NCI-H187 treated with DMSO at 0.1 percent for 48 hours (cell line): ENCODE measurements at regions not wholly inside any gene's neighbourhood (a gene's known extent, or its start where the extent isn't known, plus 50 kb on each side); places are given as distances from the start of the nearest gene placed in this dataset.
"Not testable (repeated sequence)": the region's sequence is repeated elsewhere in the genome, so short reads cannot be mapped to it uniquely, and the experiment has no call there.

Experiments
- DNase-seq: peaks from one replicate; lab custom pipeline; 2025; lab: John Stamatoyannopoulos, UW

DNA sequence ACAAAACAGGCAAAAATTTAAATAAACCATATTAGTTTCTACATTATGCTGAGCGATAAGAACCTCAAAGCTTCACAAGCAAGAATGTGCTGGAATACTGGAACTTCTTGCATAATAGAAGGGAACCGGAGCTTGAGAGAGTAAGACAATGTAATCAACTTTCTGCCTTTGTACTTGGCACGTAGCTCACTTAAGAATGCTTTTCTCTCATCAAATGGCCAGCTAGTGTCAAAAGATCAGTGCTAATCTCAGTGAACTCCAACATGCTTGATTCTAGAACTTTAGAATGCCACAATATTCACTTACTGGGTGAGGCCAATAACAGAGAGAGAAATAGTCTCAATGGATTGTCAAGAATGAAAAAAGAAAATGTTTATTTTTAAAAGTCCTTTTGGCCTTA is 486.1 kb upstream of the LRRC7 start:
- no peak for DNase-seq

DNA sequence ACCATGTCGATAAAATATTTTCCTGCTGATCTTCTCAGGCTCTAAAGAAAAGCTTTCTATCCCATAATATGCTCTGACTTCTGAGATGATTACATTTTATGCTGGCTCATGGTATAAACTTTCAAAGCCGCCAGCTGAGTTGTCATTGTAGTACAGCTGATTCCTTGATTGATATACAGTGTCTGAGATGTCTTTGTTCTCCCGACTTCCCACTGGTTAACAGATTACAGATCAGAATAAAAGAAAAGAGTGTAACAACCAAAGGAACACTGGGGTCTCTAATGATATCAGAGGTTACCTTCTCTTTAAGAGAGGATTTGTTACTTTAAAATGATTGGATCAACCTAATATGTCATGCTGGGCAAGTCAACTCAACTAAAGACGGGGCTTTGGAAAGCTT is 485.4 kb upstream of the LRRC7 start:
- DNase-seq, result no peak

DNA sequence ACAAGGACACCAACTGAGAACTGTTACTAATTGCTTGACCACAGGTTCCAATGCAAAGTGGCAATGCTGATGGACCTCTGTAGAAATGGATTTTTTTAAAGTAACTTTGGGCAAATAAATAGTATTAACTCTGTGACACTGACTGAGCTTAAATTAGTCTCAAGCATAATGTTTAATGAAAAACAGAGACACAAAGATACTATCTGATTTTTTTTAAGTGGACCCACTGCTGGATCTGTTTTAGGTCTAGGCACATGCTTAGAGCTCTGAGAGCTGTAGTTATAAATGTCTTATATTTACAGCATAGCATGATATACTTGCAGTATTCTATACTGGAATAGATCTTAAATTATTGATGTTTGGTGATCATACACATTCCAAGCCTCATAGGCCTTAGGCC is 481.6 kb upstream of the LRRC7 start:
- DNase-seq, result no peak

DNA sequence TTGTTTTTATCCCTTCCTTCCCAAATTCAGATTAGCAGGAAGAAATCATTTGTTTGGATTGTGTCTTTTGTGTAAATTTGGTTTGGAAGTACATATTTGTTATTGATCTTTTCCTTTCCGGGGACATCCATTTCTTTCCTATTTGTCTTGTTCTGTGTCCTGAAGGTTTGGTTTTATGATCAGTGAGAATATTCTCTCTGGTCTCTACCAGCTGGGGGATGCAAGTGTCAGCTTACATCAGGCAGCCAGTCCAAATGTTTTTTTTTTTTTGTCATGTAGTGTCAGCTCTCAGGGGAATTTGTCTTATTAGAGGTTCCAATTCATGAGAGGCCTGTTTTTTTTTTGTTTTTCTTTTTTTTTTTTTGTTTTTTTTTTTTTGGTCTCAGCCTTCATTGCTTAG is 479.2 kb upstream of the LRRC7 start:
- no peak for DNase-seq

DNA sequence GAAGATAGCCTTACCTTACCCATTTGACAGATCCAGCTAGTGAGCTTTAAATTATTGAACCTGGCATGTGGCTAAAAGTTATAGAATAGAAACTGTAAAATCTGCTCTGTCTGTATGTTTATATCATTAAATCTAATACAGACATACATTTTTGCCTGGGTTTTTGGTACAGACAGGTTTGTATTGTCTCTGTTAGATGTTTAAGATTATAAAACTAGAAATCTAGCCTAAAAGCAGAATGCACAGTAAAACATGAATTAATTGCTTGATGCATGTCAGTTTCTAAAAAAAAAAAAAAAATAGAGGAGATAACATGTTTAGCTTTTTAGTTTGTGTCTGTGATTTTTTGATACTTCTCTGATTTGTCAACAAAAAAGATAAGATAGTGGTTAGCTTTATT is 477.6 kb upstream of the LRRC7 start:
- no peak for DNase-seq

DNA sequence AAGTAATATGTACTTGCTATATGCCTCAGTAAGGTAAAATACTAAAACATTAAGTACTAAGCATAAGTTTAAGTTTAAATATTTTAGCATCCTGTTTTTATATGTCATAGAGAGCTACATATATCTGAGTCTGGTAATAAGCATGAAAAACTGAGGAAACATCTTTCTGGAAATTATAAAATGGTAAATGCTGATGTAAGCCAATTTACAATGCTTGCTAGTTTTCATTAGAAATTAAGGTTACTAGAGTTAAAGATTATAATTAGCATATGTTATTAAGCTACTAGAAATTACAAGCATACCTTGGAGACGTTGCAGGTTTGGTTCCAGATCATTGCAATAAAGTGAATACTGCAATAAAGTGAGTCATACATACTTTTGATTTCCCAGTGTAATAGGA is 477.0 kb upstream of the LRRC7 start:
- no peak for DNase-seq

DNA sequence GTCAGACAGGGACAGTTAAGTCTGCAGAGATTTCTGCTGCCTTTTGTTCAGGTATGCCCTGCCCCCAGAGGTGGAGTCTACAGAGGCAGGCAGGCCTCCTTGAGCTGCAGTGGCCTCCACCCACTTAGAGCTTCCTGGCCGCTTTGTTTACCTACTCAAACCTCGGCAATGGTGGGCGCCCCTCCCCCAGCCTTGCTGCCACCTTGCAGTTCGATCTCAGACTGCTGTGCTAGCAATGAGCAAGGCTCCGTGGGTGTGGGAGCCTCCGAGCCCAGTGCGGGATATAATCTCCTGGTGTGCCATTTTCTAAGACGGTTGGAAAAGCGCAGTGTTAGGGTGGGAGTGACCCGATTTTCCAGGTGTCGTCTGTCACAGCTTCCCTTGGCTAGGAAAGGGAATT is 465.7 kb upstream of the LRRC7 start:
- not testable (repeated sequence) for DNase-seq

DNA sequence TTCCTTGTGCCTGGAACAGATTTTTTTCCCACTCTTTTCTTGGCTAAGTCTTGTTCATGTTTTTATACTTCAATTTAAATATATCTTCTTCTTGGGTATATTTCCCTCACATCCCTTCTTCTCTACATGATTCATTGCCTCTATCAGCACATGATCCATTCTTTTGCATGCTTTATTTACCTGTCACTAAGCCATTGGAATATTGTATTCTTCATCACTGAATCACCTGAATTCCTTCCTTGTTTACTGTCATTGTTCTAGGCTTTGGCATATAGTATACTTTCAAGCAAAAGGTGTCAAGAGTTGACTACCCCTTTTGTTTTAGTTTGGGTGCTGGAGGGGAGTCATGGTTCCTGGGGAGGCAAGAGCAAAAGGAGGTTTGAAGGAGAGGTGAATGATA is 464.5 kb upstream of the LRRC7 start:
- no peak for DNase-seq

DNA sequence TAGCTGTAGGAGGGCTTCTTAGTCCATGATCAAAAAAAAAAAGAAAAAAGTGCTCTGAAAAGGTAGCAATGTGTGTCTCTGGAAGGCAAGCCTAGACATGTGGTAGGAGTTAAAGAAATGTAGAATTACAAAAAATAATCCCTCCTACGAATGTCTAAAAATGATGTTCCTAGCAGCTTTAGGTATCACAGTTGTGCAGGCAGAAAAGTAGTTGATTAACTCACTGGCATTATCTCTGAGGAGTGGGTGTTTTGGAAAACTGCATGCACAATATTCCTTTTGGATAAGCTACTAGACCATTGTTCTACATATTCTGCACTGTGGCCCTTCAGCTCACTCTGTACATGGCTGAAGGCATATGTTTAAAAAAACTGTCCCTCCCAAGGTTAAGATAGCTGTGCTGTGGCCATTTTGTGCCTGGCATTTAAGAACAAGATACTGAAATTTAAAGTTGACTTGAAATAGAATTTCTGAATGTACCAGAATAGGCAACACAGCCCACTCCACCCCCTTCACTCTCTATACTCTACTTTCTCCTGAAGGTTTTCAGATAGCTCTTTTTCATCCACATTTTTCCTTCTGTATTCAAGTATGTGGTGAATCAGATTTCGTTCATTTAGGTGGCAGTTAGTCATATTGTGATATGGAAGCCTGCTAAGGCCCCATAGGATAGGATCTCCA is 463.9 kb upstream of the LRRC7 start:
- no peak for DNase-seq

DNA sequence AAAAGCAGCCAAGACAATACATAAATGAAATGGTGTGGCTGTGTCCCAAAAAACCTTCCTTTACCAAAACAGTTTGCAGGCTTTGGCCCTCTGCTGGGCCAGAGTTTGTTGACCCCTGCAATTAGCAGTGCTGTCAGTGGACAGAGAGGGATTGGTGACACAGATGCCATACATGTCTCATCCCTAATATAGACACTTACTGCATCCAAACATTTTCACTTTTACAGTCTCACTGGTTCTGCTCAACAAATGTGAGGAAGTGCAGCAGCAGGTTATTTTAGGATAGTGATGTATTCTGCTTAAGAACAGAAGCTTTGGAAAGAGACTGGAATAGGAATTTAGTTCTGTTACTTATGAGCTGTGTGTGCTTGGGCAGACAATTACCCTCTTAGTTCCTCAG is 462.8 kb upstream of the LRRC7 start:
- no peak for DNase-seq

DNA sequence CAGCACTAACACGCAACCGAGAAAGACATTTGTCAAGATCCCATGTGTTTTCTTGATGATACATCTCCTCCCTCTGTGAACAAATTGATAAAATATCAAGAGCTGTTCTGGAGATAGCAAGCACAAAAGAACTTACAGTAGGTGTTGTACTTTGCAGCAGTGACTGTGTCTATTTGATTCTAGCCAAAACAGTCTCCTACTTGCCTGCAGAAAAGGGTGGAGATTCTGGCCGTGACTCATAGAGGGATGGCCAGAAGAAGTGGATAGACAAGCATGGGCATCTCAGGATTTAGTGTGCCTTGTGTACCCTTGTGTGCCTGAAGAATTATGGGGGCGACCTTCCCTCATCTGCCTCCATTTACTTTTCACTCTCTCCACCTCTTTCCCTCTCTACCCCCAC is 458.4 kb upstream of the LRRC7 start:
- no peak for DNase-seq

DNA sequence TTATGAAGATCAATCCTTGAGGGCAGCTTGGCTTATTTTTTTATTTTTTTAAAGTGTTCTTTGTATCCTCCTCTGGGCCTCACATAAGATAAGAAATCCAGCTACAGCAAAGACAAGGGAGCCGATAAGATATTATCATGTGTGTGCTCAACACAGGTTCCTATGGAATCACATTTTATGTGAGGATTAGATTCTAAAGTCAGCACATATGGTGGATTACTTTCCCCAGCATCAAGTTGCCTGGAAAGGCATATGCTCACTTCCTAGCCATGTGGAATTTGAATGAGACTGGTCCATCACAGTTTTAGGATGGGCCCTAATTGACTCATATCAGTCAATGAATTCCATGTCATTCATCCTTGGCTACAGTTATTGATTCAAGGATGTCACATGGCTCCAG is 456.9 kb upstream of the LRRC7 start:
- DNase-seq, result no peak

DNA sequence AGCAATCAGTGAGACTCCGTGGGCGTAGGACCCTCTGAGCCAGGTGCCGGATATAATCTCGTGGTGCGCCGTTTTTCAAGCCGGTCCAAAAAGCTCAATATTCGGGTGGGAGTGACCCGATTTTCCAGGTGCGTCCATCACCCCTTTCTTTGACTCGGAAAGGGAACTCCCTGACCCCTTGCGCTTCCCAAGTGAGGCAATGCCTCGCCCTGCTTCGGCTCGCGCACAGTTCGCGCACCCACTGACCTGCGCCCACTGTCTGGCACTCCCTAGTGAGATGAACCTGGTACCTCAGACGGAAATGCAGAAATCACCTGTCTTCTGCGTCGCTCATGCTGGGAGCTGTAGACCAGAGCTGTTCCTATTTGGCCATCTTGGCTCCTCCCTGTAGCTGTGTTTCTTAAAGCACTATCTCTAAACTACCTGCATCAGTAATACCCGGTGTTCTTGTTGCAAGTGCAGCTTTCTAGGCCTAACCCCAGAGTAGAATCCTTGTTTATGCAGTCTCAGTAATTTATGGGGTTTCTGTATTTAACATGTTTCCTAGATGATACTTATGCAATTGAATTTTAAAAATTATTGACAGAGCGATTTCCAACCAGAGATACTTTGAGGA is 447.5 kb upstream of the LRRC7 start:
- DNase-seq, result not testable (repeated sequence)

DNA sequence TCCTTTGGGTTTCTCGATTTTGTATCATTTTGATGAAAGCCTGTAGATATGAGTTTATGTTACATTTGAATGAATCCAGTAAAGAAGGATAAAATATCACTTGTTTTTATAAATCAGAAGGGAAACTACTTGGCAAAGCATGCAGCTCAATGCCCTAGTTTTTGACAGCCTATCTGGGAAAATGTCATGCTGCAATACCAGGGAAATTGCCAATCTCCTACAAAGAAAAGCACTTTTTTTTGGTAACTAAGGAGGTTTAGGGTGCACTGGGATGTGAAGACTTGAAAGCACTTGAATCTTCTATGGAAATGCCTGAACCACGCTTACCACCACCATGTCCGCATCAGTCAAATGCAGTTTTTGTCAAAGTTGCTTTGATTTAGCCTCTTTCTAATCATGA is 446.9 kb upstream of the LRRC7 start:
- no peak for DNase-seq

DNA sequence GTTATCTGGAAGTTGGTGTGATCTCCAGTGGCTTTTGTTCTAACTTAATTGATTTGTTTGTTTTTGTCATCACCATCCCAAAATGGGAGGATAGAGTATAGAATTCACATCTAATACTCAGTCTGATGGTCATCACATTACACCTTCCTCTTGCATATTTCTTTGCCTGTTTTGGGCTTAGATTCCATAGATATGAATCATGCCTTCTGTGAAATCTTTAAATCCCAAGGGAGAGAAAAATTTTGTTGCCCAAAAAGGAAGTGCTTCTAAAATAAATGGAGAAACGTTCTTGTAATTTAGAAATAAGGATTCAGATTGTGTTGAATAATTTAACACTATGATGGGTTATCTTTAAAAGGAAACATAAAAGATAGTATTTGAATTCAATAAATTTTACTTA is 446.0 kb upstream of the LRRC7 start:
- no peak for DNase-seq

DNA sequence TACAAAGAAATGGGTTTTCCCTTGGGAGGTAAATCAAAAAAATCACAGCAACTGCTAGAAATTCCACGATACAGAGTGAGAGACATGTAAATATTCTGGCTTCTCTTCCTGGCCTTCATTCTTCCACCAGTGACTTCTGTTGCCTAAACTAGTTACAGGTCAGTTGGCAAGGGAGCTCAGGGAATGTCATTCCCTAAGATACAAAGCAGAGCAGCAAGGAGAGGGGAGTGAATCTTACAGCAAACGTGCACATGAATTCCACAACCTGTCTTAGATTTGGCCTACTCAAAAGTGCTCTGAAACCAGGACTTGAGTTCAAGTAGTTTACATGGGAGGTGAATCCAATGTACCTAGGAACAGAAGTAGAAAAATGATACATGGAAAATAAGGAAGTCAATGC is 445.3 kb upstream of the LRRC7 start:
- no peak for DNase-seq

DNA sequence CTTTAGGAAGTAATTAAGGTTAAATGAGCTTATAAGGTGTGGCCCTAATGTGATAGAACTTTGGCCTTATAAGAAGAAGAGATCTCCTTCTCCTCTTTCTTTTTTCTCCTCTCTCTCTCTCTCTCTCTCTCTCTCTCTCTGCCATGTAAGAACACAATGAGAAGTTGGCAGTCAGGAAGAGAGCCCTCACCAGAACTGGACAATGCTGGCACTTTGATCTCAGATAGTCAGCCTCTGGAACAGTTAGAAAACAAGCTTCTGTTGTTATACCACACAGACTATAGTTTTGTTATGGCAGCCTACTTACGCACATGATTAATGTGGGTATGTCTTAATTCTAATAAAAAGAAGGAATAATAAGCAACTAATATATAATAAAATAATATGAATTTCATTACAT is 444.2 kb upstream of the LRRC7 start:
- DNase-seq, result no peak

DNA sequence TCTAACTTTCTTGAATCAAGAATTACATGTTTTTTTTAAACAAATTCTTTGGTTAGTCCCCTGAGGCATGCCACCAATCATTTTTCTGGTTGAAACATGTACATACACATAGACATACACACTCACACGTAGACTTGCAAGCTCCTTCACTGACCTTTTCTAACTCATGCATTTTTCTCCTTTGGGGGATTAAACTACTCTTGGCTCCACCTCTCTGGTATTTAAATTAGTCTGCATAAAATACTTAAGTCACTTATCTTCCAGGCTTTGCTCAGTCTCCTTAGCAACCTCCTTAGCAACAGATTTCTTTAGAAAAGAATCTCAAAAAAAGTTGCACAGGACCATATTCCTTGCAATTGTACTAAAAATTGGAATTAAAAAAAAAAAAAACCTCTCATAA is 440.9 kb upstream of the LRRC7 start:
- no peak for DNase-seq

DNA sequence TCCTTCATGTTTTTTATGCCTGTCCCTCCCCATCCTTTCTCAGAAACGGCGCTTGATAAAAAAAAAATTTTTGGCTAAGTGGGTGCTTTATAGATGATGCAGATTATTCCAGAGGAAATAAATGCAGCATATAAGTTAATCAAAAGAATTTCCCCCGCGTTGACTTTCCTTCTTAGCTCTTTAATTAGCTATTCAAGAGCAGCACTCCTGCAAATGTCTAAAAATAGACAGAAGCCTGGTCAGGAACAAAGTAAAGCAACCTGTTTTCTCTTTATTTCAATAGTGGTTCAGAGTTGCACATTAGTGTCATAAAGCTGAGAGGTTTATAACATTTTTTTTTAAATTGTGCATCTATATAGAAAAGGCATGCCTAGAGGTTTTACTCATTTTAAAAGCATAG is 439.5 kb upstream of the LRRC7 start:
- no peak for DNase-seq

DNA sequence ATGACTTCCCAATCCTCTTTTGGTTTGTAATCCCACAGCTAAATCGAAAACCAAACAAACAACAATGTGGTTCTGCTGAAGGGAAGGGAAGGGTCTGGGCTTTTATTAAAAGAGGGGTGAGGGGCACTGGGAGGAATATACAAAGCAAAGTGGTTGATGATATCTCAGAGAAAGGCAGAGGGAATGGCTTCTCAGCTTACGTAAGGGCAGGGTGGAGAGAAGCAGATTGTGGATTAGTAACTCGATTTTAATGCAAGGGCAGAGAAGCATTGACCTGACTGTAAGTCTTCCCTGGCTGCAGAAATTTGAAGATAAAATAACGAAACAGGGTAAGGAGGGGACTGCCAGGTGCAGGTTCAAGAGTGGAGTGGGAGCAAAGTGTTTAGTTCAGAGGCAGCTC is 438.2 kb upstream of the LRRC7 start:
- no peak for DNase-seq

DNA sequence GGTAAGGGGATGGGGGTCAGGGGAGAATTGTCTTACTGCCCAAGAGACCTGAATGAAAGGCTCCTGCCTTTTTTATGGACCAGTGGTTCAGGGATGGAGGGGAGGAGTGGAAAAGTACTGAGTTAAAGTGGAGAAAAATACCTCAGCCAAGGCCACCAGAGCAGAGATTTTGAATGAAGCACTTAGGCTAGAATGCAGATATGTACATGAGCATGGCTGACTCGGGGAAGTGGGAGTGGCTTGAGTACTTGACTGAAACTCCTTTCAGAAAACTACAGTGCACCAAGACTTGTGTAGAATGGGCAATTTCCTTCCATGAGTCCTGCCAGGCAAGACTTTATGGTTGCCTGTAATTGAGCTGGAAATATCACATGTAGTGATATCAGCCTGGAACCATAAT is 429.6 kb upstream of the LRRC7 start:
- no peak for DNase-seq

DNA sequence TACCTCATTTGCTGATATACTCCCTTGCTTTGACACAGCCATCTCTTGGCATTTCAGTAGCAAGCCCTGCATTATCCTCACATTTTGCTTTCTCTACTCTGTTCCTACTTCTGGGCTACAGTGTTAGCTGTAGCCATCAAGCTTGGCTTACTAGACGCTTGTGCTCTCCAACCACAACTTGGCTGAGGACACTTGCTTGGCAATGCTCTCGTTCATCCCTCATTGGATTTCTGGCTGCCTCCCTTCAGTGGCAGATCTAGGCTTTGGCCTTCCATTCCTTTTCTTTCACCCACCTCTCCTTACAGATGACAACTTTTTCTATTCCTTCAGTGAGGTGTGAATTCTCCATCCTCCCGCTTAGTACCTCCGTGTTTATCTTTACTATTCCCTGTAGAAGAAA is 428.7 kb upstream of the LRRC7 start:
- DNase-seq, result no peak

DNA sequence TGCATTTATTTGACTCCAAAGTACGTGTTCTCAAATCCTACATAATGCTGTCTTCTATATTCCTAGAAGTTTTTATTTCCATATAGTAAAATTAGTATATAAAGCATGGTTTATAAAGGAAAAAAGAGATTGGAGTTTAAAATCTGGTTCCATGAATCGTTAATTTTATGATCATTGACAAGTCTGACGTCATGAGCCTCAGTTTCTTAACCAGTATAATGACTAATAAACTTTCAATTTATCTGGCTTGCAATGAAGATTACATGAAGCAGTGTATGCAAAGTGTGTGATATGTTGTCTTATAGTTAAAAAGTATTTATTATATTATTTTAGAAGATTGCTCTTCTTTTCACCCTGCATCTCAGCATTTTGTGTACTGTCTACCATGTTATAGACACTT is 421.4 kb upstream of the LRRC7 start:
- DNase-seq, result no peak

DNA sequence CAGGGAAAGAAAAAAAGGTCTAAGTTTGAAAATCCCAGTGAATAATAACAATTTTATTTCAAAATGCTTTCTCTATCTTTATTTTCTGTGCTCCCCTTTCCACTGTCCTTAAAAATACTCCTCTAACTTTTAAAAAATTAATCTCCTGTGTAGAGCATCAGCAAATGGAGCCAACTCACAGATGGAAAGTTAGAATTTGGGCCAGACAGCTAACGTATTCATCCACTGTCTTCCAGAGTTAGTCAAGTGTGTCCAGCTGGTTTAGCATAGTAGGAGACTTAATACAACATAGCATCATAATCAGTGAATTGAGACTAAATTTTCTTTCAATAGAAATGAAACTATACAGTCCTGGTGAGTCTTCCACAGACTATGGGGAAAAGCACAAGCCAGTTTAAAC is 419.0 kb upstream of the LRRC7 start:
- no peak for DNase-seq
